ENCODE measurements at regions not wholly inside any gene's neighbourhood (a gene's known extent, or its start where the extent isn't known, plus 50 kb on each side); places are given as distances from the start of the nearest gene placed in this dataset.
"Not testable (repeated sequence)": the region's sequence is repeated elsewhere in the genome, so short reads cannot be mapped to it uniquely, and the experiment has no call there.

GRCh38 chr5:16987776-16988175 lies 51.7 kb upstream of the MYO10 start:
- no peak overlapping the region for H3K9ac ChIP-seq (ENCODE audit: insufficient read depth in 1 of 2, low read depth in 2 of 2, low read length in 2 of 2)
- no peaks in the 10 kb centered on the region for H3K36me3 ChIP-seq (ENCODE audit: control insufficient read depth, insufficient read depth, low read length)
- no peak overlapping the region for H3K4me2 ChIP-seq (ENCODE audit: insufficient read depth, low read length)
- ChIA-PET CTCF (ENCODE audit: low intra/inter-chr PET ratio) (no interaction called here), POLR2A (no interaction called here)
- no TSS peak for BruUV-seq (replicated peaks)
- peaks cover 2 to 8% of the 10 kb centered on the region in 2 experiments; a peak in 1 of 5 replicates for H3K27me3 ChIP-seq (ENCODE audit: control insufficient read depth in 2 of 2, insufficient read depth in 2 of 2, low read length in 2 of 2)
- no peak overlapping the region for H3K4me3 ChIP-seq
- no peak overlapping the region for H3K27ac ChIP-seq (ENCODE audit: extremely low read depth, low read depth, low read length)
- no peaks in the 10 kb centered on the region for H3K9me1 ChIP-seq (ENCODE audit: control insufficient read depth, insufficient read depth, low read length)
- ATAC-seq: no peak
- in situ Hi-C loops (cut with MboI) (no loop called here), intact Hi-C loops (cut with micrococcal nuclease) (no loop called here)
- no peaks in the 10 kb centered on the region for H3K4me1 ChIP-seq (replicated peaks in 1 of 2; ENCODE audit: control insufficient read depth in 2 of 2, insufficient read depth in 2 of 2, low read length in 2 of 2)
- FAIRE-seq: no peak
- DNase-seq (ENCODE audit: extremely low read depth in 1 of 4, low spot score in 3 of 4): no peak
- 0% methylated on average over 1 of the region's 1 CpG for WGBS (ENCODE audit: insufficient coverage, low coverage, missing lambda C conversion rate)
- no peak overlapping the region for H2AFZ ChIP-seq (ENCODE audit: low read depth, low read length)
- H4K20me1 ChIP-seq (replicated peaks; ENCODE audit: control insufficient read depth, insufficient read depth, low read length): no peaks in the 10 kb centered on the region
- no peaks in the 10 kb centered on the region for H3K9me3 ChIP-seq (replicated peaks; ENCODE audit: control insufficient read depth, insufficient read depth, low read depth, low read length)
- H3K79me2 ChIP-seq (ENCODE audit: control insufficient read depth, insufficient read depth, low read length): no peaks in the 10 kb centered on the region
- TF ChIP-seq ZNF134 (CRISPR knock-in tag; conservative IDR thresholded peaks at IDR 0.05) (no peak), ZNF561 (CRISPR knock-in tag; conservative IDR thresholded peaks at IDR 0.05) (no peak), GTF2A2 (tag; IDR thresholded peaks at IDR 0.05) (no peak), ARID2 (IDR thresholded peaks at IDR 0.05) (no peak)
- TF ChIP-seq, protein P1, sequence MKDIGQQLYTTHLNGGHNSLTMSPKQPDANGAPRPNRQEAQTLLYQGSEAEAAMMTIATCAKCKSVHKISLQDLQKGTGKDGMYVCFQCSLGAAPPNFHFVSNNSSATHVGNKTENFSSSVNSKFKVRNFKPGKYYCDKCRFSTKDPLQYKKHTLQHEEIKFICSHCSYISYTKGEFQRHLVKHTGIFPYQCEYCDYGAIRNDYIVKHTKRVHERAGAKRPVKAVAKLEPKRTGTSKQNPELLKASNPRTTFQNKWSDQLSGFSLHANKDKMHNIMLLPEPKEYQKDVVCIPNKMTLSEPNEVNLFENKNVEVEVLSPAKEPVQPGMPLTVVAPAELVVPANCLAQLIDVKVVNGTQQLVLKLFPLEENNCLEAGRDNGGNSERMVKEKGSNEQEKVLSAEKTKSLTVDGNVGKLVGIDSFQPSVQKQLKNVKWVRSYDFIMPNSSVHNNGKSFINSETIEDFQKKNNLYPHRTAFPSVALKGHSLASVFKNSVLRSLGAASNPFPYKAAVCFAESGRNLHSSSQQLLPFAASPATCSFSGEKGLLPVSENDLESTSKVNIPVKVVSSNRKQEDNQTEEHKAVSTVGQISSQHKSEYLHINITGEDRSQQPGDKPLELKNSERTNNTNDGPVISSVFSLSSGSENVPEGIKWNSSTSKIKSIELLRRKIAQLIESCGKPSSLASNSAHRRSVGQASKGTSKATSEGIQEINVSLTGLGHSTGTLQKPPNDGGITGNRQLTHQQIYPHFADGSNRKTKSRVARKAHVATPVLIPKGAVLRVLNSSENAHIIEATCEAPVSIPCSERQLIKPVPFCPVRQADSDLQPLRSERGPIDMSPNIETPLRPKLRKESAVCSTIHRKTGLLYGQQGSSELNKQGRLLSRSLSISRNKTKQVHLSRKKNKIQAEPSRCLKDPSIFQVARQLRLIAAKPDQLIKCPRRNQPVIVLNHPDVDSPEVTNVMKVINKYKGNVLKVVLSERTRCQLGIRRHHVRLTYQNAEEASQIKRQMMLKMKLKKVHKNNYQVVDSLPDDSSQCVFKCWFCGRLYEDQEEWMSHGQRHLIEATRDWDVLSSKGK (CRISPR knock-in tag; IDR thresholded peaks at IDR 0.05): no peak

DNA sequence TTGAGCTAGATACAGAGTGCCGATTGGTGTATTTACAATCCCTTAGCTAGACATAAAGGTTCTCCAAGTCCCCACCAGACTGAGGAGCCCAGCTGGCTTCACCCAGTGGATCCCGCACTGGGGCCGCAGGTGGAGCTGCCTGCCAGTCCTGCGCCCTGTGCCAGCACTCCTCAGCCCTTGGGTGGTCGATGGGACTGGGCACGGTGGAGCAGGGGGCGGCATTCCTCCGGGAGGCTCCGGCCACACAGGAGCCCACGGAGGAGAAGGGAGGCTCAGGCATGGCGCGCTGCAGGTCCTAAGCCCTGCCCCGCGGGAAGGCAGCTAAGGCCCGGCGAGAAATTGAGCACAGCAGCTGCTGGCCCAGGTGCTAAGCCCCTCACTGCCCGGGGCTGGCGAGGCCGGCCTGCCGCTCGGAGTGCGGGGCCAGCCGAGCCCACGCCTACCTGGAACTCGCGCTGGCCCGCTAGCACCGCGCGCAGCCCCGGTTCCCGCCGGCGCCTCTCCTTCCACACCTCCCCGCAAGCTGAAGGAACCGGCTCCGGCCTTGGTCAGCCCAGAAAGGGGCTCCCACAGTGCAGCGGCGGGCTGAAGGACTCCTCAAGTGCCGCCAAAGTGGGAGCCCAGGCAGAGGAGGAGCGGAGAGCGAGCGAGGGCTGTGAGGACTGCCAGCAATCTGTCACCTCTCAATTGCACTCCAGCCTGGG lies 54.9 kb upstream of the MYO10 start:
- BruUV-seq (replicated peaks); DNase-seq (ENCODE audit: extremely low read depth in 1 of 4, low spot score in 3 of 4); H3K9ac ChIP-seq (ENCODE audit: insufficient read depth in 1 of 2, low read depth in 2 of 2, low read length in 2 of 2); H3K27me3 ChIP-seq (ENCODE audit: control insufficient read depth in 2 of 2, insufficient read depth in 2 of 2, low read length in 2 of 2); ATAC-seq; CTCF ChIA-PET (ENCODE audit: low intra/inter-chr PET ratio); H3K4me3 ChIP-seq; H3K9me1 ChIP-seq (ENCODE audit: control insufficient read depth, insufficient read depth, low read length); POLR2A ChIA-PET; FAIRE-seq; H2AFZ ChIP-seq (ENCODE audit: low read depth, low read length); in situ Hi-C loops (cut with MboI); H3K36me3 ChIP-seq (ENCODE audit: control insufficient read depth, insufficient read depth, low read length); H3K4me2 ChIP-seq (ENCODE audit: insufficient read depth, low read length); H3K9me3 ChIP-seq (replicated peaks; ENCODE audit: control insufficient read depth, insufficient read depth, low read depth, low read length); H3K4me1 ChIP-seq (replicated peaks in 1 of 2; ENCODE audit: control insufficient read depth in 2 of 2, insufficient read depth in 2 of 2, low read length in 2 of 2); intact Hi-C loops (cut with micrococcal nuclease); H4K20me1 ChIP-seq (replicated peaks; ENCODE audit: control insufficient read depth, insufficient read depth, low read length); H3K79me2 ChIP-seq (ENCODE audit: control insufficient read depth, insufficient read depth, low read length); H3K27ac ChIP-seq (ENCODE audit: extremely low read depth, low read depth, low read length): not testable (repeated sequence)
- WGBS (ENCODE audit: insufficient coverage, low coverage, missing lambda C conversion rate): 1% methylated on average over 27 of the region's 43 CpGs
